ENCODE measurements at regions not wholly inside any gene's neighbourhood (a gene's known extent, or its start where the extent isn't known, plus 50 kb on each side); places are given as distances from the start of the nearest gene placed in this dataset.

DNA sequence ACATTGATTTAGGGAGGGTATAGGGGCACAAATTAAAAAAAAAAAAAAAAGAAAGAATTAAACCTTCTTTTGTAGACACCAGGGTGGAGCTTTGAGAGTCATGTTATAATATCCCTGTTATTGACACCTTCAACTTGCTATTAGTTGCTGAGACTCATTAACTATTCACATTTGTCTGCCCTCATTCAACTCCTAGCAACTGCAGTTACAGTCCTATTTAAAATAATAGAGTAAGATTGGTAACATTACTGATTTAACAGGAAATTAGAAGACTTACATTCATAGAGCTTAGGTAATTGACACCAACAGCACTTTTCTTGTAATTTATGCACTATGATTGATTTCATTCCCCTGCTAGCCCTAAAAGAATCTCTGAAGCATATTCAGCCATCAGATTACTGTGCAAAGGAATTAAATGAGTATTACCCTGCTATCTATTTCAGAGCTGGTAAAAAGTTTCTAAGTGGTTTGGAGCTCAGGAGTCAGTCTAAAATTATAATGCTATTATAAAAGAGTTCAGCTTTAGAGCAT, 148.8 kb upstream of the TBL1XR1 start:
- Histone ChIP-seq H3K9me3 (no peaks in the 10 kb centered on the region), H3K27ac (peak overlapping the region; percentile 54 to 91 (median 76)), H3K4me3 (no peak overlapping the region), H3K4me1 (peaks cover 15 to 22% (median 18%) of the 10 kb centered on the region in 3 donors), H3K27me3 (no peaks in the 10 kb centered on the region), H3K36me3 (no peaks in the 10 kb centered on the region)
- intact Hi-C loops (cut with DNase I): no loop called here
- no peak for DNase-seq
- TF ChIP-seq, protein P1, sequence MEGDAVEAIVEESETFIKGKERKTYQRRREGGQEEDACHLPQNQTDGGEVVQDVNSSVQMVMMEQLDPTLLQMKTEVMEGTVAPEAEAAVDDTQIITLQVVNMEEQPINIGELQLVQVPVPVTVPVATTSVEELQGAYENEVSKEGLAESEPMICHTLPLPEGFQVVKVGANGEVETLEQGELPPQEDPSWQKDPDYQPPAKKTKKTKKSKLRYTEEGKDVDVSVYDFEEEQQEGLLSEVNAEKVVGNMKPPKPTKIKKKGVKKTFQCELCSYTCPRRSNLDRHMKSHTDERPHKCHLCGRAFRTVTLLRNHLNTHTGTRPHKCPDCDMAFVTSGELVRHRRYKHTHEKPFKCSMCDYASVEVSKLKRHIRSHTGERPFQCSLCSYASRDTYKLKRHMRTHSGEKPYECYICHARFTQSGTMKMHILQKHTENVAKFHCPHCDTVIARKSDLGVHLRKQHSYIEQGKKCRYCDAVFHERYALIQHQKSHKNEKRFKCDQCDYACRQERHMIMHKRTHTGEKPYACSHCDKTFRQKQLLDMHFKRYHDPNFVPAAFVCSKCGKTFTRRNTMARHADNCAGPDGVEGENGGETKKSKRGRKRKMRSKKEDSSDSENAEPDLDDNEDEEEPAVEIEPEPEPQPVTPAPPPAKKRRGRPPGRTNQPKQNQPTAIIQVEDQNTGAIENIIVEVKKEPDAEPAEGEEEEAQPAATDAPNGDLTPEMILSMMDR (IDR thresholded peaks at IDR 0.05): no peak
- no peak for ATAC-seq
- no peak for FAIRE-seq

GRCh38 chr3:177346878-177347277, 149.6 kb upstream of the TBL1XR1 start:
- H3K27me3 ChIP-seq: no peaks in the 10 kb centered on the region
- FAIRE-seq (no peak), ATAC-seq (no peak), DNase-seq (no peak)
- no peaks in the 10 kb centered on the region for H3K36me3 ChIP-seq
- intact Hi-C loops (cut with DNase I): no loop called here
- H3K9me3 ChIP-seq: no peaks in the 10 kb centered on the region
- no peak overlapping the region for H3K4me3 ChIP-seq
- TF ChIP-seq, protein P1 (IDR thresholded peaks at IDR 0.05): no peak
- no peak overlapping the region for H3K27ac ChIP-seq
- H3K4me1 ChIP-seq: peaks cover 15 to 22% (median 18%) of the 10 kb centered on the region in 3 donors

- H3K9me3 ChIP-seq: no peaks in the 10 kb centered on the region
- no peak for DNase-seq
- no peaks in the 10 kb centered on the region for H3K36me3 ChIP-seq
- WGBS, 2 donors: 70 to 71% methylated on average over 1 of the region's 1 CpG
- H3K27me3 ChIP-seq: no peaks in the 10 kb centered on the region
- no peak overlapping the region for H3K4me3 ChIP-seq
- TF ChIP-seq, protein P1 (IDR thresholded peaks at IDR 0.05): no peak
- ATAC-seq: no peak
- no peak overlapping the region for H3K27ac ChIP-seq
- intact Hi-C loops (cut with DNase I): no loop called here
- H3K4me1 ChIP-seq: peaks cover 15 to 22% (median 18%) of the 10 kb centered on the region in 3 donors
- no peak for FAIRE-seq
Measured at GRCh38 chr3:177347611-177348010, 150.3 kb upstream of the TBL1XR1 start.

DNA sequence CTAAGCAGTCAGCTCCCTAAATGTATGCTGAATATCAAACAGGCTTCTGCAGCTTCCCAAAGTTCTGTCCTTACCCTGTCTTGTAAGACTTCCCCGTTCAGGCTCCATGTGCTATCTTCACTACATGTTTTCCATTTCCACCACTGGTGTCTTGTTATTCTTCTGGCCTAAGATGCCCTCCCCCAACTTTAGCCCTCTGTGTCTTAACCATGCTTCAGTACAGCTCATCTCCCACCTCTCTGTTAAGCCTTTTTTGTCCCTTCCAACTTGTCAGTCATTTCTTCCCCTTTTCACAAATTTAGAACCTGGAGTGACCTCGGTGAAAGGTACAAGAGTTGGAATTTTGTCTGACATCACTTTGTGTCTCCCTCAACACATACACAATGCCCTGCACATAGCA, 151.7 kb upstream of the TBL1XR1 start:
- H3K4me3 ChIP-seq: no peak overlapping the region
- intact Hi-C loops (cut with DNase I): no loop called here
- DNase-seq: no peak
- FAIRE-seq: no peak
- no peaks in the 10 kb centered on the region for H3K36me3 ChIP-seq
- H3K27ac ChIP-seq: no peak overlapping the region
- TF ChIP-seq, protein P1 (IDR thresholded peaks at IDR 0.05): no peak
- no peak for ATAC-seq
- H3K4me1 ChIP-seq: peaks cover 14 to 15% (median 15%) of the 10 kb centered on the region in 3 donors
- no peaks in the 10 kb centered on the region for H3K27me3 ChIP-seq
- no peaks in the 10 kb centered on the region for H3K9me3 ChIP-seq
- WGBS, 2 donors: 83 to 95% methylated on average over 2 of the region's 2 CpGs

- intact Hi-C loops (cut with DNase I): no loop called here
- no peak overlapping the region for H3K4me3 ChIP-seq
- H3K4me1 ChIP-seq: peaks cover 14 to 15% (median 14%) of the 10 kb centered on the region in 3 donors
- no peak for DNase-seq
- TF ChIP-seq, protein P1 (IDR thresholded peaks at IDR 0.05): no peak
- no peak for ATAC-seq
- 91 to 95% methylated on average over 2 of the region's 2 CpGs for WGBS, 2 donors
- no peak overlapping the region for H3K27ac ChIP-seq
- no peaks in the 10 kb centered on the region for H3K36me3 ChIP-seq
- no peak for FAIRE-seq
- H3K27me3 ChIP-seq: no peaks in the 10 kb centered on the region
- H3K9me3 ChIP-seq: no peaks in the 10 kb centered on the region
Measured at GRCh38 chr3:177349384-177349783, 152.1 kb upstream of the TBL1XR1 start.

Data from pancreas (tissue), 10 donors.